ENCODE measurements at regions not wholly inside any gene's neighbourhood (a gene's known extent, or its start where the extent isn't known, plus 50 kb on each side); places are given as distances from the start of the nearest gene placed in this dataset.

DNA sequence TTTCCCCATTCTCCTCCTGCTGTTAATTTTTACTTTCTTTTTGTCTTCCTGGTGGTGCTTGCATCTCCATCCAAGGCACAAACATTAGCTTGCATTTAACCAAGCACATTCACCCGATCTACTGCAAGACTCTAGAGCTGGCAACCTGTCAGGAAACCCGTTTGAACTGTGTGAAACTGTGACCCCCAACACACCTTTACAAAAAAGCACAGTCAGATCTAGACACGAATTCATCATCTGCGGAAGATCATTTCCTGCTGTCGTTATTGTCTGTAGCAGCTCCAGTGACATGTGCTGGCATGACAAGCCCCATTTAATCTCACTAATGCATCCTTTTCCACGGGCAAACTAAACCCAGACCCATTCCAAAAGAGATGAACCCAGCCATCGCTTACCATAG is 340.5 kb downstream of the VRK1 start:
- Histone ChIP-seq H4K20me1 (ENCODE audit: insufficient read depth, low read length) (no peaks in the 10 kb centered on the region), H3K4me1 (ENCODE audit: insufficient read depth, low read length) (no peaks in the 10 kb centered on the region), H3K9me3 (ENCODE audit: low read length) (peaks cover 10% of the 10 kb centered on the region; the same call in 1 of the 2 replicates), H3K27me3 (ENCODE audit: control insufficient read depth in 1 of 2, insufficient read depth in 2 of 2, low read length in 2 of 2) (no peaks in the 10 kb centered on the region), H3K36me3 (replicated peaks in 1 of 2; ENCODE audit: control insufficient read depth in 1 of 2, insufficient read depth in 2 of 2, low read length in 2 of 2) (no peaks in the 10 kb centered on the region), H3K4me3 (replicated peaks in 1 of 3; ENCODE audit: insufficient read depth in 1 of 3, low read depth in 2 of 3, low read length in 3 of 3) (no peak overlapping the region), H3K27ac (ENCODE audit: extremely low read length, insufficient read depth, low read length) (no peak overlapping the region), H3K9ac (ENCODE audit: insufficient read depth, low read depth, low read length) (no peak overlapping the region), H3K4me2 (ENCODE audit: low read depth, low read length) (no peak overlapping the region), H2AFZ (ENCODE audit: low read length) (no peak overlapping the region), H3K79me2 (ENCODE audit: insufficient read depth, low read length) (no peaks in the 10 kb centered on the region)
- FAIRE-seq (no peak), DNase-seq (ENCODE audit: low spot score) (no peak), ATAC-seq (no peak)
- ChIA-PET POLR2A (no interaction called here), CTCF (ENCODE audit: low intra/inter-chr PET ratio, low total read pairs) (no interaction called here)
- WGBS (ENCODE audit: low lambda C conversion rate), result 26% methylated on average over 7 of the region's 7 CpGs
- intact Hi-C loops (cut with micrococcal nuclease; ENCODE audit: unreplicated experiment), result no loop called here
- BruUV-seq (replicated peaks), result no TSS peak
- in situ Hi-C loops (cut with HindIII; ENCODE audit: extremely low pct_ligation_motif_present, low pct_unique_long_range_greater_than_20kb), result no loop called here
- TF ChIP-seq, protein P1, sequence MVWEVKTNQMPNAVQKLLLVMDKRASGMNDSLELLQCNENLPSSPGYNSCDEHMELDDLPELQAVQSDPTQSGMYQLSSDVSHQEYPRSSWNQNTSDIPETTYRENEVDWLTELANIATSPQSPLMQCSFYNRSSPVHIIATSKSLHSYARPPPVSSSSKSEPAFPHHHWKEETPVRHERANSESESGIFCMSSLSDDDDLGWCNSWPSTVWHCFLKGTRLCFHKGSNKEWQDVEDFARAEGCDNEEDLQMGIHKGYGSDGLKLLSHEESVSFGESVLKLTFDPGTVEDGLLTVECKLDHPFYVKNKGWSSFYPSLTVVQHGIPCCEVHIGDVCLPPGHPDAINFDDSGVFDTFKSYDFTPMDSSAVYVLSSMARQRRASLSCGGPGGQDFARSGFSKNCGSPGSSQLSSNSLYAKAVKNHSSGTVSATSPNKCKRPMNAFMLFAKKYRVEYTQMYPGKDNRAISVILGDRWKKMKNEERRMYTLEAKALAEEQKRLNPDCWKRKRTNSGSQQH (CRISPR knock-in tag; IDR thresholded peaks at IDR 0.05; ENCODE audit: low read depth), result no peak
- TF ChIP-seq ZNF431 (CRISPR knock-in tag; IDR thresholded peaks at IDR 0.05; ENCODE audit: borderline replicate concordance, low read depth), result no peak
- no peak for TF ChIP-seq ZNF75D (CRISPR knock-in tag; IDR thresholded peaks at IDR 0.05; ENCODE audit: borderline replicate concordance)
- TF ChIP-seq, protein P2, sequence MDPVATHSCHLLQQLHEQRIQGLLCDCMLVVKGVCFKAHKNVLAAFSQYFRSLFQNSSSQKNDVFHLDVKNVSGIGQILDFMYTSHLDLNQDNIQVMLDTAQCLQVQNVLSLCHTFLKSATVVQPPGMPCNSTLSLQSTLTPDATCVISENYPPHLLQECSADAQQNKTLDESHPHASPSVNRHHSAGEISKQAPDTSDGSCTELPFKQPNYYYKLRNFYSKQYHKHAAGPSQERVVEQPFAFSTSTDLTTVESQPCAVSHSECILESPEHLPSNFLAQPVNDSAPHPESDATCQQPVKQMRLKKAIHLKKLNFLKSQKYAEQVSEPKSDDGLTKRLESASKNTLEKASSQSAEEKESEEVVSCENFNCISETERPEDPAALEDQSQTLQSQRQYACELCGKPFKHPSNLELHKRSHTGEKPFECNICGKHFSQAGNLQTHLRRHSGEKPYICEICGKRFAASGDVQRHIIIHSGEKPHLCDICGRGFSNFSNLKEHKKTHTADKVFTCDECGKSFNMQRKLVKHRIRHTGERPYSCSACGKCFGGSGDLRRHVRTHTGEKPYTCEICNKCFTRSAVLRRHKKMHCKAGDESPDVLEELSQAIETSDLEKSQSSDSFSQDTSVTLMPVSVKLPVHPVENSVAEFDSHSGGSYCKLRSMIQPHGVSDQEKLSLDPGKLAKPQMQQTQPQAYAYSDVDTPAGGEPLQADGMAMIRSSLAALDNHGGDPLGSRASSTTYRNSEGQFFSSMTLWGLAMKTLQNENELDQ (CRISPR knock-in tag; IDR thresholded peaks at IDR 0.05; ENCODE audit: borderline replicate concordance), result no peak
- no peak for TF ChIP-seq NFATC3 (CRISPR knock-in tag; IDR thresholded peaks at IDR 0.05)
- TF ChIP-seq PBX2 (CRISPR knock-in tag; IDR thresholded peaks at IDR 0.05), result no peak
- TF ChIP-seq ETV5 (CRISPR knock-in tag; IDR thresholded peaks at IDR 0.05; ENCODE audit: borderline replicate concordance), result no peak
- no peak for TF ChIP-seq ZNF501 (CRISPR knock-in tag; IDR thresholded peaks at IDR 0.05)
- TF ChIP-seq HNRNPK (IDR thresholded peaks at IDR 0.05; ENCODE audit: low read depth, low read length, poor library complexity, severe bottlenecking), result no peak
- no peak for TF ChIP-seq ZNF788 (CRISPR knock-in tag; IDR thresholded peaks at IDR 0.05; ENCODE audit: borderline replicate concordance)

All from HepG2 (cell line).